ENCODE measurements at regions not wholly inside any gene's neighbourhood (a gene's known extent, or its start where the extent isn't known, plus 50 kb on each side); places are given as distances from the start of the nearest gene placed in this dataset.

DNA sequence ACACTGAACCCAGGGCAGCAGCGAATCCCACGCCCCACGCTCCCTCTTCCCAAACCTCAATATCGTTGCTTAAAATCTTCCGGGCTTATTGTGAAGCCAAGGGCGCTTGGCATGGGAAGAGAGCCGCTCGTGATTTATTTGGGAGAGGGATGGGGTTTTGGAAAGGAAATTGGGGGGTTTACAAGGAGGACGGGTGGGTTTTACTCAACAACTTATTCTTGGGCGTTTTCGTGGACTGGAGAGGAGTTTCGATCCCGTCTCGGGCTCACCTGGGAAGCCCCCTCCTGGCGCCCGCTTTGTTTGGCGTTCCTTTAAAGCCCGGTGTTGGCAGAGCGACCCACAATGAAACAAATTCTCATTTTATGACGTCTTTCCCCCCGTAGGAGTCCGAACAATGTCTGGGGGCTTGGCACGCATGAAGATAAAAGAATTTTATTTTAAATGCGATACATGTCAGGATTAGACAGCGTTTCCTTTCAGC lies 135.3 kb downstream of the INSIG2 start:
- Histone ChIP-seq H3K36me3 (no peaks in the 10 kb centered on the region), H3K4me1 (peaks cover 0 to 14% of the 10 kb centered on the region in 2 donors), H3K9me3 (no peaks in the 10 kb centered on the region), H3K27ac (no peak overlapping the region), H3K27me3 (peaks cover 39% of the 10 kb centered on the region), H3K4me3 (replicated peaks in 1 of 3) (peak overlapping the region in 1 of 3 donors; percentile 25)
- intact Hi-C loops (cut with DNase I), result loop anchor here (5.0 kb wide), 1 partner anchor 639 kb away; no protein-coding TSS in a partner anchor
- DNase-seq, result no peak
- WGBS, 2 donors, result 10 to 11% methylated on average over 25 of the region's 25 CpGs
- TF ChIP-seq CTCF (IDR thresholded peaks at IDR 0.05), result no peak
- no peak for TF ChIP-seq POLR2A (IDR thresholded peaks at IDR 0.05)

DNA sequence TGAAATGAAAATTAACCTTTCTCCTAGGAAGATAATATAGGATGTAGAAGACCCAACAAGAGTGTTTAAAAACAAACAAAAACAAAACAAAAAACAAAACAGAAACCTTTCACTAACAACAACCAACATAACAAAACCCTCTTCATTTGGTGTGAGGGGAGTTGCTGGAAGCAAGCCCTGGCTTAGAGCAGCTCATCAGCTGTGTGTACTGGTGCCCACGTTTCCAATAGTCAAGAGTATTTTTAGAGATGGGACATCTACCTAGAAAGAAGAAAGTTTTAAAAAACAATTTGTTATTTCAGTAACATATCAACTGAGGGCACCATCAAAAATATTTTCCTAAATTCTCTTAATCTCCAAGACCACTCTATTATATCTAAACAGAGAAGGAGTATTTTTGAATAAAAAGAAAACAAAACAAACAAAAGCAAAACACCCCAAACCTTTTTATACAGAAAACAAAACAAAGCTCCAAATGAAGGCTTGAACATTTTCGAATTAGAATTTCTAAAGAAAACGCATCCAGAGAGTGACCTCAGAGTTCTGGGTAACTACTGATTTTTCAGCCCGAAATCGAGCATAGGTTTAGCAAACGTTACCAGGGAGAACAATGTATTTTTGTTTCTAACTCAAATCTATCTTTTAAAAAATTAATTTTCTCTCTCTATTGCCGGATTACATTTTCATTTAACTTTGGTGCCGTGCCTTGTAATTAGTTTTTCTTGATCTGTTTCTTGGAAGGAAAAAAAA lies 134.6 kb downstream of the INSIG2 start:
- H3K36me3 ChIP-seq, result no peaks in the 10 kb centered on the region
- TF ChIP-seq CTCF (IDR thresholded peaks at IDR 0.05), result no peak
- TF ChIP-seq POLR2A (IDR thresholded peaks at IDR 0.05), result no peak
- H3K27me3 ChIP-seq, result peaks cover 39% of the 10 kb centered on the region
- no peak for DNase-seq
- no peak overlapping the region for H3K27ac ChIP-seq
- intact Hi-C loops (cut with DNase I), result loop anchor here (5.0 kb wide), 1 partner anchor 639 kb away; no protein-coding TSS in a partner anchor
- WGBS, 2 donors, result 15 to 16% methylated on average over 8 of the region's 8 CpGs
- H3K4me1 ChIP-seq, result peaks cover 0 to 14% of the 10 kb centered on the region in 2 donors
- H3K4me3 ChIP-seq (replicated peaks in 1 of 3), result no peak overlapping the region
- H3K9me3 ChIP-seq, result no peaks in the 10 kb centered on the region

DNA sequence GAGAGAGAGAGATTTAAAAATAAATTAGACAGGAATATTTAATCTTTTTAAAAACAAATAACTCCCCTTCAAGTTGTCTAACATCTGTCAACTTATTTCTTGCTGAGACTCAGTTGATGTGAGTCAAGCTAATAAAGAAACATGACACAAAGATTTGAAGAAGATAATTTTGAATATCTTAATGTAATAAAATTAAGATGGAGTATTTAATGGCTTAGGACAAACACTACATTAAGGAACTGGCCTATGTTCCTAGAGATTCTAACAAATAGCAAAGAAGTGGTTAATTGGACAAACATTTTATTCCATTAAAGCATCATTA lies 134.0 kb downstream of the INSIG2 start:
- H3K4me3 ChIP-seq (replicated peaks in 1 of 3), result no peak overlapping the region
- no peaks in the 10 kb centered on the region for H3K9me3 ChIP-seq
- H3K4me1 ChIP-seq, result peaks cover 0 to 14% of the 10 kb centered on the region in 2 donors
- no peak for DNase-seq
- no peak overlapping the region for H3K27ac ChIP-seq
- H3K27me3 ChIP-seq, result peaks cover 39% of the 10 kb centered on the region
- no peaks in the 10 kb centered on the region for H3K36me3 ChIP-seq
- TF ChIP-seq POLR2A (IDR thresholded peaks at IDR 0.05) (no peak), CTCF (IDR thresholded peaks at IDR 0.05) (no peak)
- intact Hi-C loops (cut with DNase I), result loop anchor here (5.0 kb wide), 1 partner anchor 640 kb away; no protein-coding TSS in a partner anchor

GRCh38 chr2:118221536-118222272 lies 133.4 kb downstream of the INSIG2 start:
- intact Hi-C loops (cut with DNase I), result loop anchor here (5.0 kb wide), 1 partner anchor 641 kb away; no protein-coding TSS in a partner anchor
- TF ChIP-seq POLR2A (IDR thresholded peaks at IDR 0.05), result no peak
- TF ChIP-seq CTCF (IDR thresholded peaks at IDR 0.05), result peak in 5 of 6 experiments; percentile 36 to 72 (median 58)
- no peak overlapping the region for H3K4me3 ChIP-seq (replicated peaks in 1 of 3)
- WGBS, 2 donors, result 23 to 30% methylated on average over 10 of the region's 10 CpGs
- H3K36me3 ChIP-seq, result no peaks in the 10 kb centered on the region
- no peak overlapping the region for H3K27ac ChIP-seq
- peak; percentile 18 to 31 for DNase-seq
- H3K9me3 ChIP-seq, result no peaks in the 10 kb centered on the region
- peaks cover 39% of the 10 kb centered on the region for H3K27me3 ChIP-seq
- H3K4me1 ChIP-seq, result peaks cover 0 to 14% of the 10 kb centered on the region in 2 donors

- Histone ChIP-seq H3K36me3 (no peaks in the 10 kb centered on the region), H3K27ac (no peak overlapping the region), H3K4me1 (peaks cover 0 to 13% of the 10 kb centered on the region in 2 donors), H3K4me3 (replicated peaks in 1 of 3) (no peak overlapping the region), H3K27me3 (peaks cover 35% of the 10 kb centered on the region), H3K9me3 (no peaks in the 10 kb centered on the region)
- DNase-seq, result no peak
- WGBS, 2 donors, result 62 to 63% methylated on average over 1 of the region's 1 CpG
- intact Hi-C loops (cut with DNase I), result loop anchor here (5.0 kb wide), 1 partner anchor 643 kb away; no protein-coding TSS in a partner anchor
- TF ChIP-seq POLR2A (IDR thresholded peaks at IDR 0.05), result no peak
- no peak for TF ChIP-seq CTCF (IDR thresholded peaks at IDR 0.05)
Measured at GRCh38 chr2:118219611-118220010, 131.3 kb downstream of the INSIG2 start.

Data from thyroid gland (tissue), 4 donors.